GM19324 (cell line): ENCODE measurements at regions not wholly inside any gene's neighbourhood (a gene's known extent, or its start where the extent isn't known, plus 50 kb on each side); places are given as distances from the start of the nearest gene placed in this dataset.
A peak's percentile ranks its signal among the peaks of the same experiment; 100 is the strongest.
"Not testable (repeated sequence)": the region's sequence is repeated elsewhere in the genome, so short reads cannot be mapped to it uniquely, and the experiment has no call there.

Source experiments
- ATAC-seq: cut with Tn5 transposase; IDR thresholded peaks from one replicate; pipeline ENCODE4 v1.9.1; 2021; ENCODE audit warnings: mild to moderate bottlenecking, moderate library complexity; ENCODE audit not compliant: unreplicated experiment, low FRiP score

DNA sequence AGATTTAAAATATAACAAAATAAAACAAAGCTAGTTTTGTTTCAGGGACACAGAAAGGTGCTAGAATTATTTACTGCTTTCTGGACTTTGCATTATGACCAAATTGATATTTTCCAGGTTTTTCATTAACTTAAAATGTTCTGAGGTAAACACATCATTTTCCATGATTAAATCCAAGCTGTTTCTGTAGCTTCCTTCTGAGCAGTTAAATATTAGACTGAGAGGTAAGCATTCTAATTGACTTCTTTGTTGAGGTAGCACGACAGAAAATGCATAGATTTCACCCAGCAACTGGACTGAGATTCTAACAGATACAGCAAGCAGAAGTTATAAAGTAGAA, 98.3 kb downstream of the BMP4 start:
- no peak for ATAC-seq

DNA sequence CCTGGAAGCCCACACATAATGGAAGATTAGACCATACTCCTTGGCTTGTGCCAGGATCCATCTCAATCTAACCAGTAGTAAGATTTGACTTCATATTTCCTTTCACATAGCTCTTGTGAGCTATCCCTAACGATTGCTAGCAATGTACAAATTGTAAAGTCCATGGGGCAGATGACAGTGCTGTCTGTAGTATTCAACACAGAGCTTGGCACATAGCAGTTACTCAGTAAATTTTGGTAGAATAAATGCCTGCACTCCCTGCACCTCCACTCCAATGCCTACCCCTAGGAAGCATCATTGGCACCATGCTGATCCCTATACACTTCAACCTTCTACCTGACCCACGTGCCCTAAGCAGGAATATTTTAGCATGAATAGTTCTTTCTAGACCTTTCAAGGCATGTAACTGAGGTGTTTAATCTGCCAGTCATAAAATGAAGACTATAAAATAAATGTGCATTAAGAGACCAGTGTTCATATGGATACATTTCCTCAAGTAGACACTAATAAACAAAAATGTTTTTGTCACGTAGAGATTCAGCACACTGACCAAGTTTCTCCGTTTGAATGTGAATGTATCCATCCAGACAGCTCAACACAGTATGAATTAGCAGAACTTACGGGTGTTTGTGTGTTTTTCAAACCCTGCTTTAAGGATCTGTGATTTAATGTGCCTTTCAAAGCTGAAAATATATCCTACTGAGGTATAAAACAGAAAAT, 98.8 kb downstream of the BMP4 start:
- no peak for ATAC-seq

DNA sequence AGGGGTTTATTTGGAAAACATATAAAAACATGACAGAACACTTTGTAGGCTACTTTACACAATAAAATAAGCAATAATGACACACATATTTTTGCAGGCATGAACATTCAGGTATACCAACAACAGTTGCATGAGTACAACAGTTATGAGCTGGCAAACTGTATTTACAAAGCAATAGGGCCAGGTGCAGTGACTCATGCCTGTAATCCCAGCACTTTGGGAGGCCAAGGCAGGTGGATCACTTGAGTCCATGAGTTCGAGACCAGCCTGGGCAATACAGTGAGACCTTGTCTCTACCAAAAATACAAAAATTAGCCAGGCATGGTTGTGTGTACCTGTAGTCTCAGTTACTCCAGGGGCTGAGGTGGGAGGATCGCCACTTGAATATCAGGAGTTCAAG, 101.1 kb downstream of the BMP4 start:
- no peak for ATAC-seq

DNA sequence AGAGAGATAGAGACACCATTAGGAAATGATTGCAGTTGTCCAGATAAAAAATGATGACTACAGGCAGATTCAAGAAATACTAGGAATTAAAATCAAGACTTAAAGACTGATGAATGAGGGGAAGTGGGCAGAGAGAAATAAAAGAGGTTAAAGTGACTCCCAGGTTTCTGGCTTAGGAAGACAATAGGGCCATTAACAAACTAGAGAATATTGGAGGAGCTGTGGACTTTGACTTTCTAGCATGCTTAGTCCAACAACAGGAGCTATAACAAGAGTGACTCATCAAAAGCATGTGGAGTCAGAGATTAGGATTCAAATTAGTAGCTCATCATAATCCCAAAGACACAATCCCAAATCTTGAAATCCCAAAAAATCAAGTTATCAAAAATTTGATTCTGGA, 101.5 kb downstream of the BMP4 start:
- ATAC-seq, result no peak

DNA sequence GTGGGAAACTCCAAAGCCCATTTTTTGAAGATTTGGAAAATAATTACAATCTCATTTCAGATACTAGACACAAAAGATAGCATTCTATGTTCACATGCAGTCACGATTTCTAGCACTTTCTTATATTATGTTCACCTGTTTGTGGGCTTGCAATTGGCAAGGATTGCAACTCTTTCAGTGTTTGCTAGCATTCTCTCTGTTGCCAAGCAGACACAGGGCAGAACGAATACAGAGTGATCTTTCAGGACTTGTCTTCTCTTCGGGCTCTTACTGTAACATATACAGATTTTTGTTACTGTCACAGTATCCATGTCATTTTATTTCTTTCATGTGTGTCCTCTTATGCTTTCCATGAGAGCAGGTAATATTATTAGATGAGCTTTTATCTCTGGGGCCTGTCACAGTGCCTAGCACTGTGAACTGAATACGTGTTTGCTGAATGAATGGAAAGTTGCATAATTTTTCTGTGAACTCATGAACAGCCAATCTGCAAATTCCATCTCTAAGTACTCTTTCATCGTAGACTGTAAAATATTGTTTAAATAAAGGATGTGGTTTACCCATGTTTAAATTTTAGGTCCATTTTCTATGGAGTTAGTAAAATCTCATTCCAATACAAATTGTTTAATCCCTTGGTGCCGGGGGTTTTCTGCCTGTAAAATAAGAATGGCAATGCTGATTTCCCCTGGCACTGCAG, 105.1 kb downstream of the BMP4 start:
- ATAC-seq, result no peak

DNA sequence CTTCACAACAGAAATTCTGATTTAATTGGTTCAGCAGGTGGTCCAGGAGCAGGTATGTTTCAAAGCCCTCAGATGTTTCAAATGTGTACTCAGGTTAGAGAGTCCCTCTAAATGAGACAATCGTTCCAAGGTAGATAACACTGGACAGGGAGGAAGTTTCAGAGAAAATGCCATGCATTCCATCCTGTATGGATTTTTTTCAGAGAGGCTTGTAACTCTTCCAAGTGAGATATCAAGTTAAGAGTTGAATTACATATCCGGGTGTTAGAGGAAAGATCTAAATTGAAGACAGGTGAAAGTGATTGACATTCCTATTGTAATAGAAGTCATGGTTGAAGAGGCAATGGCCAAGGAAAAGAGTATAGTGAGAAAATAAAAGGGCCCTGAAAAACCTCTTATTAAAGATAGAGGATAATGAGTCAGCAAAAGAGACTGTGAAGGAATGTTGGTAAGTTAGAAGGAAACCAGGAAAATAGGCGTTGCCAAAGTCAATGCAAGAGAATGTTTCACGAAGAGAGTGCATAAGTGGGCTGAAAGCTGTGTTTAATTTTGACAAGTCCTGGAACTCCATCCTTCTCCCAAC, 105.8 kb downstream of the BMP4 start:
- no peak for ATAC-seq

DNA sequence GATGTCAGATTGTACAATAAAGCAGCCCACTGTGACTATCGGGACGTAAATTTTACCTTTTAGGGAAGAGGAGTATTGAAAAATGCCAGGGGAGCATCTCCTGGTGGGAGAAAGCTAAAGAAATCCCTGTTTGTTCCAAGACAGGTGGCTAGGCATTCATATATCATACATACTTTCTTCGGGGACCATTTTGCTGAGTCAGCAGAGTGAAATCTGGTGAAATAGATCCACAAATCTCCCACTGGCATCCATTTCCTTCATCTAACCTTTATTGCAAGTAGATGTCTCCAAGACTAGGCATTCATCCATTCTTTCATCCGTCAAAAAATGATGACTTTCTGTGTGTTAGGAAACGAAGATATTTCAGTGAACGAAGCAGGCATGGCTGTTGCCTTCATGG, 107.1 kb downstream of the BMP4 start:
- ATAC-seq, result no peak

DNA sequence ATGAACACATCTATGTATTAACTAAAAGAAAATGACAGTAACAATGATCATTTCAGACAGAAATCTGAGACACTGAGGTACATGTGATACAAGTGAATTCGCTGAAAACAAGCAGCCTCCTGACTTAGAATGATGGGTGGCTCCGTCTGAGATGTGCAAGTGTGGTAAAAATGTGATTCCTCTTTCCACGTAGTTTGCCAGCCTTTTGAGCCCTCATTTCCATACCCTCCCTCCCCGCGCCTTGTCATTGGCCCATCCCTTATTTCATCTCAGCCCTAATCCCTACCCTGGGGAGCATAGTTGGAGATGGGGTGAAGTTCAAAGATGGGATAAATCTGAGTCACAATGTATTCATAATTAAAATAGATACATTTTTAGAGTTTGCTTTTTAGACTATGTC, 107.8 kb downstream of the BMP4 start:
- no peak for ATAC-seq

DNA sequence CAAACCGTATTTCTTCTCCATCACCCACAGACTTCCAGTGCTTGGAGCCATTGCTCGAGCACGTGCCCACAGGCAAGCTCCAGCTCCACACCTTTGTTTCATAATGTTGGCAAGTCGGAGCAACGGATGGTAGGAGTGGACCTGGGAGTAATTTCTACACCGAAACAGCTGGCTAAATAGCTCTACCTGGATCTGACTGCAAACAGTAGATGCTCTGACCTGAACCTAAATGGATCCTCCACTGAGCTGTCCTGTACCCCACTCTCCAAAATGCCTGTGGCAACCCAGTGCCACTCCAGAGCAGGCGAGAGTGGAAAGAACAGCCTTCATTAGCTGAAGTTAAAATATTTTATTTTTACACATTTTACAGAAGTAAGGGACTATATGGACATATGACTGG, 108.7 kb downstream of the BMP4 start:
- no peak for ATAC-seq

DNA sequence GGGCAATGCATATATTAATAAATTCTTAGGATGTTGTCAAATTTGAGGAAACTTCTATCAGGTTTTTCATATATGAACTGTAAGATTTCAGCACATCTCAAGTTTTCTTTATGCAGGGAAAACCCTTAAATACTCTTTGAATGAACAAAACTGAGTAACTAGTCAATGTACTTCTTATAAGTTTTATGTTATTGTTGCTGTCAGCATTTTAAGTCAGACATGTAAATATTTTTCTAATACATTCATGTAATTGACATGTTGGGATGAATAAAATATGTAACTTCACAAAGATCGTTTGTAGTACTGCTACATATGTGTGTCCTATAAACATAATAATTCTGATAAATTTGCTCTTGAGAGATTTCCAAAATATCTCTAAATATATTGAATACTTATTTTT, 109.6 kb downstream of the BMP4 start:
- ATAC-seq, result no peak

DNA sequence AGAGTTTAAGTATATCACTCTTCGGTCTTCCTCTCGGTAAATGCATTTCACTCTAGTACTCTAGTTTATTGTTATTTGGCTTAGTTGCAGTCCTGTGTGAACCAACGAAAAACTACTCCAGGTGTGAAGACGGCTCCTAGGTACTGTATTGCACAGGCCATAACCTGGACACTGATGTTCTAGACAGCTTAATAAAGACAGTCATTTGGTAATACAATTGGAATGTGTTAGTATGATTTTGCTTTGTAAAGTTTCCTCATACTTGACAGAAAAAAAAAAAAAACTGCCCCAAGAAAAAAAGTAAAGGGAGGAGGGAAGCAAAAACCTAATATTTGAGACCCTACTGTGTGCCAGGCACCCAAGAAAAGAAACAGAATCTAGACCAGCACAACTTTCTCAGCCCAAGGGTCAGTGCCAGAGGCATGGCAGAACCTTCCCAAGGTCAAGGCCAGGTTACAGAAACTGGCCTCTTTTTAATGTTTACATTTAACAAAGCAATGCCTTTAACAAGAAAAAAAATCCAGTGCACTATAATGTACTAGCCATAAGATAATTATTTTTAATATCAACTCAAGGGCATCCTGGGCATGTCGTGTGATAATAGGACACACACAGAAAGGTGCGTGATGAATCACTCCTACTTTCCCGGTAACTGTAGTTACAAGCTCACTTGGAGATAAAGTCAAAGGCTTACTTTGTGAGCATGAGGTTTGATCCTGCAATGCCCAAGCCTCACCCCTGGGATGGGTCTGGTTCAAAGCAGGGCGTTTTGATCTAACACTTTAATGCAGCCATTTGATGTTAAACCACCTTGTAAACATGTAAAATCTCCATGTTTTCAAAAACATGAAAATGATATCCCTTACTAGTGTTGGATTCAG, 110.6 kb downstream of the BMP4 start:
- ATAC-seq, result no peak

DNA sequence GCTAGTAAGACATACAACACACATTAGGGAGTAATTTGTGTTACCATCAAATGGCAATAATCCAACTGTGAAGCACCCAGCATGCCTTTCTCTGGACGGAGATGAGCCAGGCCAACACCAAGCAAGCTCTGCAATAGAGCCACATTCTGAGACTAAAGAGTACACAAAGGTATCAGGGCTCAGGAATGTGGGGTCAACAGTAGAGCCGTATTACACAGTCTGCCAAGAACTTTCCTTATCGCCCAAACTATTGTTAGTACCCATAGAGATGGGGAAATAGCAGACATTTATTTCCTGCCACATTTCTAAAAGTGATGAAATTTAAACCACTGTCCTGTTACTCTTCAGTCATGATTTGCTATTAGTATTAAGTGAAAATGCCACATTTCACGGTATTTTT, 113.7 kb downstream of the BMP4 start:
- no peak for ATAC-seq

DNA sequence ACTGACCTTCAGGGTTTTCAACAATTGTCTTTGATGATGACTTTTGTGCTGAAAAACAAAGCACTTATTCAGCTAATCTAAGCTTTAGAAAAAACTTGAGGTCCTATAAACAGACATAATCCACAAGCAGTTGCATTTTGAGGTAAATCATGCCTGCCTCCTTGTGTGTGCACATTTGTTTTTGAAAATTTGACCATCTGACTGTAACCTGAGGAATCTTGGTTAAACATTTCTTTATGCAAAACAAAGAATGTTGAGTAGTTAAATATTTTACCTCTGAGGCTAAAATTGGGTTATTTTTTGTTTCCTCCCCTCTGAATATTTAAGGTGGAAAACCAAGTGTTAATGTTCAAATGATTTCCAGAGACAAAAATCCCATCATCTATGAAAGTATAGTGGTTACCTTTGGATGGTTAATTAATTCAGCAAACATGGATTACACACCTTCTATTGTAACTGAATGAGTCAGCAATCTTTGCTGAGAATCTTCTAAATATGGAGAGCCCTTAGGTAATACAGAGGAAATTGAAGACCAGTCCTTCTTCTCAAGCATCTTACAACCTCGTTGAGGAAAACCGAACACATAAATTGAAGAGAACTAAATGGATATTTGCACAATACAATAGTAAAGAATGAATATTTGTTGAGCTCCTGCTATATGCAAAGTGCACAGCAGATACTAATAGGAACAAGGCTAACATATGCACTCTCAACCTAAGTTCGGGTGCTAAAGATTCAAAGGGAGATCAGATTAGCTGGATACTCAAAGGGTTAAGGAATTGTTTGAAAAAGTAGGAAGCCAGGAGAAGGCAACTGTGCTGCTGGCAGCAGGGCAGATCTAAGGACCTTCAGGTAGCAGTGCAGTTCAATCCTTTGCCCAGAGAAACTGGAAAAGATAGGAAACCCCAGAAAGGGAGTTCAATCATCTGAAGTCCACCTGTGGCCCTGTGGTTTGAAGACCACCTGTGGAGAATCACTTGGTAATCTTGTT, 115.2 kb downstream of the BMP4 start:
- no peak for ATAC-seq

DNA sequence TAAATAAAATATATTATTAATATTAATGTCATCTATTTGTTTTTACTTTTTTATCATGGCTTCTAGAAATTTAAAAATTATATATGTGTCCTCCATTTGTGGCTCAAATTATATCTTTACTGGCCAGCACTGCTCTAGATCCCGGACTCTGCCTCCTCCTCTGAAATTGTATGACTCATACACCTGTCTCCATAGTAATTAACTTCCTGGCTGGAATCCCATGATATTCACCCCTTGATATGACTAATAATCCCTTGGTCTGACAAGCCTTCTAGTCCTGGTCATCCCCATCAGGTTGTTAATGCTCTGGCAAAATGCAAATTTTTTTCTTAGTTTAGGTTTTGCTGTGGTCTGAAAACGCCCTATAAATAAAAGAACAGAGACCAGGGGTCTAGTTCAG, 116.2 kb downstream of the BMP4 start:
- no peak for ATAC-seq

DNA sequence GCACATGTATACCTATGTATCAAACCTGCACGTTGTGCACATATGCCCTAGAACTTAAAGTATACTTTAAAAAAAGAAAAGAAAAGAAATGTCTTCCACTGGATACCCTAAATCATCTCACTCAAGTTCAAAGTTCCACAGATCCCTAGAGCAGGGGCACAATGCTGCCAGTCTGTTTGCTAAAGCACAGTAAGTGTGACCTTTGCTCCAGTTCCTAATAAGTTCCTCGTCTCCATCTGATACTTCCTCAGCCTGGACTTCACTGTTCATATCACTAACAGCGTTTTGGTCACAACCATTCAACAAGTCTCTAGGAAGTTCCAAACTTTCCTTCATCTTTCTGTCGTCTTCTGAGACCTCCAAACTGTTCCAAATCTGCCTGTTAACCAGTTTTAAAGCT, 118.3 kb downstream of the BMP4 start:
- no peak for ATAC-seq

DNA sequence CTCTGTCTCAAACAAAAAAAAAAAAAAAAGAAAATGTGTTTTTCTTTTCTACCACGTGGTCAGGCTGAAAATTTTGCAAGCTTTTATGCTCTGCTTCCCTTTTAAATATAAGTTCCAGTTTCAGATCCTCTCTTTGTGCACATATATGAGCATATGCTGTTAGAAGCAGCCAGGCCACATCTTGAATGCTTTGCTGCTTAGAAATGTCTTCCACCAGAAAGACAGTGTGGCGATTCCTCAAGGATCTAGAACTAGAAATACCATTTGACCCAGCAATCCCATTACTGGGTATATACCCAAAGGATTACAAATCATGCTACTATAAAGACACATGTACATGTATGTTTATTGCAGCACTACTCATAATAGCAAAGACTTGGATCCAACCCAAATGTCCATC, 119.0 kb downstream of the BMP4 start:
- ATAC-seq, result not testable (repeated sequence)

DNA sequence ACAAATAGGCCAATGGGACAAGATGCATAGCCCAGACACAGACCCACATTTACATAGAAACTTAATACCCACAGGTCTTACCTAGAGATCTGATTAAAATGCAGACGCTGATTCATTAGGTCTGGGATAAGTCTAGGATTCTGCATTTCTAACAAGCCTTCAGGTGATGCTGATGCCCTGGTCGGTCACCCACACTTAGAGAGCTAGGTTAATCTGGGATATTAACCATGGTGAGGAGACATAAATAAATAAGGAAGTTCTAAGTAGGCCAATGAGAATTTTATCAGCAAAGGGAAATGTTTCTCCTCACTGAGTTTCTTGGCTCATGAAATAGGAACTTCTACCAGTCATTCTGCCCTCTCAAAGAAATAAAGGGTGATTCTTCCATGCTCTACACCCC, 120.1 kb downstream of the BMP4 start:
- no peak for ATAC-seq

DNA sequence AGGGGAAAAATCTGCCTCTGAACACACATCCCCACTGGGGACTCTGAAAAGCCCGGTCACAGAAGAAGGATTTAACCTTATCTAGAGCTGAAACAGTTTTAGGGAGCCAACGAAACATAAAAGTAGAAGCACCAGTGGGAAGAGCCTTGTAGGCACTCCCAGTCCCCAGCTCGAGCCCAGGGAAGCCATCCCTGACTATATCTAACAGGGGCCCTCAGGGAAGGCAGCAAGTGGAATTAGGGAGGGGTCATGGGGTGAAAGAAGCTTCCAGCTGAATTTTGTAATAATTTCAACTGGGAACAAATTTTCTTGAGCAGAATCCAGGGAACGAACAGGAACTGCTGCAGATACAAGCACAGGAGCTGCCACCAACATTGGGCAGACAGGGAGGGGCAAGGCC, 127.8 kb downstream of the BMP4 start:
- no peak for ATAC-seq

DNA sequence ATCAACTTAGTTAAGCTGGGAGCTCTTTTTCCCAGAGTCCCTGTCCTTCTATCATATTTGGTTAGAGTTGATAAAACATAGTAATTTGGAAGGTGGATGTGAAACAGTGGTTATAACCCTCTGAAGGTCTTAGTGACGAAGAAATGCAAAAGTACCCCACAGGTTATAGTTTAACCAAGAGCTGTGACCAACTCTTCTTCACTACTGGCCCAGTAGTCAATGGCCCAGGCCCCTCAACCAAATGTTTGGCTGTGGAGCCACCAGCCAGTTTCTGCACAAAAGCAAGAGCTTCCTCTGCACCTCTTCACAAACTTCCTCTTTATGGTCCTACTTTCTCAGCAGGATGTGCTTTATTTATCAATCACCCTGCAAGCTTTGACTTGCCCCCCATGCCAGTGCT, 132.6 kb downstream of the BMP4 start:
- peak; percentile 84 for ATAC-seq

DNA sequence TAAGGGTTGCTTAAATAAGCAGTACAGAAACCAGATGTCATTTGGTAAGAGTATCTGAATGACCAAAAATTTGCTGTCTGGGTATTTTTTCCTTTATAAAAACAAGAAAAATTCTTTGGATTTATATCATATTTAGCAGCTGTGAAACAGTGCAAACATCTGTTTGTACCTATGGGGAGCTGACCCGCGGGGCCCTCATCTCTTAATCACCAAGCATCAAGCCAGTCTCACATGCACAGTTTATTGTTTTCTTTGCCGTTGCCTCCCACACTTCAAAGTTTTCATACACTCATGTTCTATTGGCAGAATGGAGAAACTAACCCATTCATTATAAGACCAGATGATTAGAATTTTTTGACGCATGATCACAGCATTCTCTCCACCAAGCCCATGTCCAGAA, 142.2 kb downstream of the BMP4 start:
- no peak for ATAC-seq
